HG03039 (cell line): ENCODE measurements at regions not wholly inside any gene's neighbourhood (a gene's known extent, or its start where the extent isn't known, plus 50 kb on each side); places are given as distances from the start of the nearest gene placed in this dataset.

Source experiments
- ATAC-seq: cut with Tn5 transposase; IDR thresholded peaks from one replicate; pipeline ENCODE4 v1.9.1; 2021; ENCODE audit warnings: mild to moderate bottlenecking, moderate library complexity; ENCODE audit not compliant: unreplicated experiment

DNA sequence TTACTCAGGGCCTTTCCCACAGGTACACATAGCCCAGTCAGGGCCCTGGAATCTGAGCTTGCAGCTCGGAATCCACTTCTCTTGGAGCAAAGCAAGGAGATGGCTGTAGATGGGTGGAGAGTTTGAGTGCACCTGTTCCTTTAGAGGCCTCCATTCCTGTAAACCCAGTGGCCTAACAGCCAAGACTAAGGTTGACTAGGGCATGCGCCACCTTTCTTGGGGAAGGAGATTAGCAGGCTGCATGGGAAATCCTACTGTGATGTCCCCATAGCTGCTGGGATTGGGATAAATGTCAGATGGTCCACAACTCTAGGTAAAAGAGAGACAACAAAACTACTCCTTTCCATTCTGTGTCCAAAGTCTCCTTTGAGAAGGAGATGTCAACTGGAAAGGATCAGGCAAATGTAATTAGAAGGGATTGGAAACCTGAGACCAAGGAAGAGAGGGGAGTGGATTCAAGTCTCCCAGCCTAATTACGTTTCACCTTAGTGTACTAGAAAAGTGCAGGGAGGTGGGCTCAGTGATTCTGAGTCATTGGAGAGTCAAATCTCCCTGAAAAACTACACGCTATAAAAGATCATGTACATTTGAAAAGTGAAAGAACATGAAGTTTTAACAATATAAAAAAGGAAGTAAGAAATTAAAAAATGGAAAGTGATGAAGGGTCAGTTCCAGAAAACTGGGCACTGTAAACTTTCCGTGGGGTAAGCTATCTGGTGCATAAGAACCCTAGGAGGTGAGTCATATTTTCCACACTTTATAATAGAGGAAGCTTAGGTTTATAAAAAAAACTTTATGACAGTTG lies 104.2 kb downstream of the SEC61B start:
- ATAC-seq: no peak

DNA sequence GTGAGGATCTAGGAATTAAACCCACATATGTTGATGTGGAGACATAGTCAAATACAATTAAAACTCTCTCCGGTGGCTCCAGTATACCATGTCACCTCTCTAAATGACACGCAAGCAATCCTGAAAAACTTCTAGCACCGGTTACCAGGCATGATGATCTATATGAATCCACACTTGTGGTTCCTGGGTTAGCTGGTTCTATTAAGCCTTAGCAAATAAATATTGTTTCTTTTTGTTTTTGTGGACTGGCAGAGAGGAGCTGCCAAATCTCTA lies 104.8 kb downstream of the SEC61B start:
- no peak for ATAC-seq

DNA sequence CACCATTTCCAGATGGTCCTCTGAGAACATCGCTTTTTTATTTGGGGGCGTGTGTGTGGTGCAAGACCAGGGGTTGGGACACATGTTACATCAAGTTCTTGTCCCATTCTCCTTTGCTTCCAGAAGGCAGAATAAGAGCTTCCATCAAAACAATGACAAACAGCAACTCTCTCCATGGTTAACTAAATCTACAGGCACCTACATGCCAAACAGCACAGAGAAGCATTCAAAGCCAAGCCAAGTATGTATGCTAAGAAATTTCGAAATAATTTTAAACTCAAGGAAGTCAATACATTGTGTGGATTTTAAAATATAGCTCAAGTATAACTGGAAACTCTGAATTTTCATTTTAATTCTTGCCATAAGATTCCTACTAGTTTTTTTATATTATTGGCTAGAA lies 105.6 kb downstream of the SEC61B start:
- ATAC-seq: no peak

DNA sequence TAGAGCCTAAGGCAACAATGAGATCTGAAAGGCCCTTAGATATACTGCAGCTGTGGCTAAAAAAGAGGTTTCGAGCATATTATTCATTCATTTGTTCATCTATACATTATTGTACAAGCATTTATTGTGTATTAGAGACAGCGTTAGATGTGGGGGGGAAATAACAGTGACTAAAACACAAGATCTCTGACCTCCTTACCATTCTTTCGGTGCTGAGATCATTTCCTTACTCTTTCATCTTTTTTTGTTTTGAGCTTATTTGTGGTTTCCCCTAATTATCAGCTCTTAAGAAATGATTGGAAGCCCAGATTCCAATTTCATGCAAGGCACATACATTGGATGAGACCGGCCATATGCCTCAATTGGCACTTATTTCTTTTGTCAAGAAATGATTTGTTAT lies 113.2 kb downstream of the SEC61B start:
- no peak for ATAC-seq

DNA sequence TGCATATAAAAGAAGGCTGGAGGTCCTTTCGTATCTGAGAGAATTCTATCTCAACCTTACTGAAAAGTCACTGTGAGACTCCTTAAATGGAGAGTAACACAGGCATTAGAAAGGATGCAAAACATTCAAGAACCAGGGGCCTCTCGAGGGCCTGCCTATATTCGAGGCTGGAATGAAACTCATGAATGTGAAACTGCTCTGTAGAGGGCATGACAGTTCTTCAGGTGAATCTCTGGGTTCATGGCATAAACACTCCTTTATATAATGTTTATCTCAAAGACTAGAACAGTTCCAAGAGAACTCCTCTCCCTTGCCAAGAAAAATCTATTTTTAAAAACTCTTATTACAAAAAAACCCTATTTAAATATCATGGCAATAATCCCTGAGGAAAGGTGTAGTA lies 113.9 kb downstream of the SEC61B start:
- ATAC-seq: no peak

DNA sequence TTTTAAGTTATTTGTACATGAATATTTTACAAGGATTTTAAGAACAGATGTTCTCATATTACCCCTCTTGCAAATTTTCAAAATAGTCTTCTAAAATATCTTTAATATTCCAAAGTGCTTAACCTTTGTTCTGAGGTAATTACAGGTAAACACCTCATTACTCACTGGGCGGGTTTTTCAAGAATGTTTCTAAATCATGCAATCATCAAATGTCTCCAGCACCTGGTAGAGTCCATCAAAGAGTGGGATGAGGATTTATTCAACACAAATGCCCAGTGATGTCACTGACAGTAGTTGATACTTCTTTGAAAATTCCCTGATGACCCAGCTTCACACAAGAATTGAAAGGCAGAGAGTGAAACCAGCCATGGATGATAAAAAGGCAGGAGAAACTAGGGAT lies 114.4 kb downstream of the SEC61B start:
- ATAC-seq: no peak

DNA sequence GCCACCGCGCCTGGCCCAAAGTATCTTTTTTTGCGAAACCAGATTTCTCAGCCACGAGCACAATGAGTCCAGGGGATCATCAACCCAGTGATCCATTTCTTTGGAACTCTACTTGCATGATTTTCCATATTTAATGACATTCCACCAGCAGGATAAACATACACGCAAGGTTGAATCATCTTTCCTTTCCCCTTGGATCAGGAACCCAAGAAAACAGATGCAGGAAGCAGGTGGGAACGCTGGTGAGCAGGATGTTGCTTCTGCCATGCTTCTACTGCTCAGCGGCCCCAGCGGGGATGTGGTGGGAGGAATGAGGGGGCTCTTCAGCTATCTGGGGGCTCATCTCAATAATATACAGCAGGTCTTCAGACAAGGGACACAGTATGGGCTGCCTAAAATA lies 118.2 kb downstream of the SEC61B start:
- no peak for ATAC-seq

DNA sequence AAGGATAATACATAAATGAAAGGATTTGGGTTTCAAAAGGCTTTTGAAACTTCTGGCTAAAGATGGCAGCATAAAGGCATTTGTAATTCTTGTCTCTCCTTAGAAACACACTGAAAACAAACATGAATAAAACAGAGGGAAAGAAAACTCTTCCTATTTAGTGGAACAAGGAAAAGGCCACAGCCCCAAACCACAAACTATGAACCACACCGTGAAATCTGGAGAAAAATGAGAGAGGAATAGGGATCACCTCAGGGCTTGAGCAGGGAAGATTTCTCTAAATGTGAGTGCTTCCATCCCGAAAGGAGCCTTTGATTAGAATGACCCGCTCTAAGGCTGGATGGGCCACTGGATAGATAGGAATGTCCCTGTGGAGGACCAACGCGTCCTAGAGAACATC lies 119.6 kb downstream of the SEC61B start:
- ATAC-seq: no peak

DNA sequence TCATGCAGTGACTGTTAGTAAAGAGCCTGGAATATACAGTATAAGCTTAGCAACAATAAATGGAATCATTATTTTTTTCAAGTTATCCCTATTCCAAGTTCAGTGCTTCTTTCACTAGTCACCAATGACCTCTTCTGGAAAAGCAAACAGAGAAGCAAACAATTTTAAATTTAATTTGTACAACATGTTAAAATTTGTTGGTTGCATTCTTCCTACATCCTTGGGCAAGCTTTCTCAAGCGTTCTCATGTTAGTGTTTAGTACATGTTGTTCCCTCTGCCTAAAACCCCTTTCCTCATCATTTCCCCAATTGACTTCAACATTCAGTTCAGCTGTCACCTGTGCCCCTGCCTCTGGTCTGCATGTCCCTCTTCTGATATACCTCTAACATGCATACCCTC lies 123.4 kb downstream of the SEC61B start:
- ATAC-seq: no peak

DNA sequence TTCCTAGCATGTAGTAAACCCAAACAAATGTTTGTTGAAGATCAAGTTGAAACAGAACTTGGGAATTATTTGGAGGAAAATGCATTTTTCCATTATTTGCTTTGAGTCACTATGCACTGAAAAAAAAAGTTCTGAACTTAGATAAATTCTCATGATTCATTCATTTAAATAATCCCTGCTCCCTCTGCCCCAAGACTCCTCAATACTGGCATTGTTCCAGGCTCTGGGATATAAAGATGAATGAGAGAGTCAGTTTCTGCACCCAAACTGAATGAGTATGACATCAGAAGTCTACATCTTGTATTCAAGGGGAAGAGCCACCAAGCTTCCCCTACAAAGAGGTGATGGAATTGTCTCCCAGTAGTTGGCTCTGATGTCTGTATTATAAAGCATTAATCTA lies 123.9 kb downstream of the SEC61B start:
- ATAC-seq: no peak

DNA sequence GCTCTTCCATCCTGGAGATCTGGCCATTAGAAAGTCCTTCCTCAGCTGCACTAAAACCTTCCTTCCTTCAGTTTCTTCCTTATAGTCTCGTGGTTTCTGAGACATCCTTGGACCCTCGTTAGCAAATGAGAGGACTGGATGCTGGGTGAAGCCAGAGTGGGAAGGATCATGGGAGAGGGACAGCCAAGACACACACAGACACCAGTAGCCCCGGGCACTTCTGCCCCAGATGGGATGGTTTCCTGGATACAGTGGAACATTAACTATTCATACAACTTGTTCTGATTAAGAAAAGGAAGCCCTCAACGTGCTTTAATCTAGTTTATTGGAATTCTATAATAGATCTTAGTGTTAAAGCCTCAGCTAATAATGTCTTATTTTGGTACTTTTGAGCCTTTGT lies 125.5 kb downstream of the SEC61B start:
- no peak for ATAC-seq

DNA sequence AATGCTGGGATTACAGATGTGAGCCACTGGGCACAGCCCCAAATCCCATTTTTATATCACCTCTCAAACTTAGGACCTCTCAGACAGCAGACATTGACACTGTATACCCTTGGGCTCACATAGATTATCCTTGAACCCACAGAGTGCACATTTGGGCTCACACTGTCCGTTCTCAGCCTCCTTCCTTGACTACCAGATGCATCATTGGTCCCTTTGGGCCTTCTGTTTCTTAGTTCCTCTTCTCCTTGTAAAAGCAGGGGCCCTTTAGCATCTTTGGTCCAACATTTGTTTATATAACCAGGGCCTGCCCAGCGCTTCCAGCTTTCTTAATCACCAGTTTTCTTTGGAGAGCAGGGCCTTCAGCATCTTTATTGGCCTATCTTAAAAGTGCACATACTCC lies 126.2 kb downstream of the SEC61B start:
- ATAC-seq: no peak

DNA sequence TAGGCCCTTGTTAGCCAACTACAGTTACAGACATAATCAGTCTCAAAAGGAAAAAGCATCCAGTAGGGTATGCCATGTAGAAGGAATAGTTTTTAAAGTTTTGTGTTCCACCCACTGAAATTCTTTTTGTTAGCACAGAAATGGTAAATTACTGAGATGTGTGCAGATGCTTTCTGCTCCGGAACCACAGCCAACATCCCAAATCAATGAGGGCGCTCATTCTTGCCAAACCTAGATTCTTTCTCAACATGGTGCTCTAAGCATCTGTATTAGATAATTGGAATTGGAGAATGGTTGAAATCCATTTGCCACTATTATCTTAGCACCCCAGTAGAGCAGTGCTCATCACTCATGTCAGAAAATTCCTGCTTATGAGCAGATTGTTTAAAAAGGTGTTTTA lies 127.8 kb downstream of the SEC61B start:
- ATAC-seq: no peak

DNA sequence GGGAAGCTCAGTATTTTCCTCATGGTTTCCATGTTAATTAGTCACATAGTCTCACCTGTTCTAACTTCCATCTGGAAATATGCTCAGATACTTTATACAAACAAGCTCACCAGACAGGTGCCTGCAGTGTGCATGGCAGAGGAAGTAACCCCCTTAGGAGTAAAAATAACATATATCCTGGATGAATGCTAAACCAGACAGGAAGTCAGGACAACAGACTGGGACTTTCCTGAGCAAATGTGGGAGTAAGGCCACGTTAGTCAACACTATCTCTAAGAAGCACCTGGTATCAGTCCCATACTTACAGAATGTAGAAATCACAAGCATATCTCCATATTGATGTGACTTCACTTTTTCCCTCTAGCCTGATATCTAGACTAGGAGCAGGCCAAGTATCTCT lies 128.4 kb downstream of the SEC61B start:
- no peak for ATAC-seq

DNA sequence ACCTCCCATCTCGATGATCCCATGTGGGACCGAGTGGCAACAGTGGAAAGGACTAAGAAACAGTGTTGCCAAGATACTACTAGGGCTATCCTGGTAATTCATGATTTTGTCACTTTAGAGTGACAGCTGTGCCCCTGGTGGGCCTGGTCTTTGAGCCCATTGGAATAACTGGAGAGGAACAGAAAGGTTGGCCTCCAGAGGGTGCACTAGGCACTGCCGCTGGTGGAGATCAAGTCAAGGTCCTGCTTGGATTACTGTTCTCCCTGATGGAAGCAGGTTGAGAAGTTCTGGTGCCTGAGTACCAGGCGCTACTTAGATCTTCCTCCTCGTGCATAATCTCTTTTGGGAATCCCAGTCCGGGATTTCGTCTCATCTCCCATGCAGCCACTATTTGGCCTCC lies 129.6 kb downstream of the SEC61B start:
- no peak for ATAC-seq

DNA sequence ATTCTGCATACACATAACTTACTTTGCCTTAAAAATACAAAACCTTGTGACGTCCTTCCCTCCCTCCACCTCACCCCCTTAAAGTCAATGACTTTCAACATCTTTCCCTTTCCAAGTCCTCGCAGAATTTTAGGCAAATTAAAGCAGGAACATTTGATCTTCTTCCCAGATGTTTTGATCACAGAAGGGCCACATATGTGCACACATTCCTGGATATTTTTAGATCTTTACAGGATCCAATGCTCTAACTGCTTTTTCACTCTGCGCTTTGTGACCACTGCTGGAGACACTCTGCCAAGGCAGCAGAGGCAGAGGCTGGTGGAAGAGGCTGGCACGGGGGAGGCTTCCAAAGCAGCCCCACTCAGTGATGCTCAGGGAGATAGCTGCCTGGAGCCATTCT lies 130.7 kb downstream of the SEC61B start:
- no peak for ATAC-seq

DNA sequence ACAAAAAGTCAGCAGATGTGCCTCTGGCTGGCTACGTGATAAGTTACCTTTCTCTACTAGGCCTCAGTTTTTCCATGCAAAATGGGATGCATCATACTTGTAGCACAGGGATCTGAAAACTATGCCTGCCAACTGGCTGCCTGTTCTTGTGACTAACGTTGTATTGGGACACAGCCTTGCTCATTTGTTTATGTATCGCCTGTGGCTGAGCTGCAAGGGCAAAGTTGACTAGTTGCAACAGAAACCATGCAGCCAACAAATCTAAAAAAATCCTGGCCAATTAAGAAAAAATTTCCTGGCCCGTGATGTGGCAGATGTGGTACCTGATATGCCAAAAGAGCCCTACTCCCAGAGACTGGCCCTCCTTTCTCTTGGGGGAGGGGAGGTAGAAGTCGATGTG lies 131.3 kb downstream of the SEC61B start:
- ATAC-seq: no peak

DNA sequence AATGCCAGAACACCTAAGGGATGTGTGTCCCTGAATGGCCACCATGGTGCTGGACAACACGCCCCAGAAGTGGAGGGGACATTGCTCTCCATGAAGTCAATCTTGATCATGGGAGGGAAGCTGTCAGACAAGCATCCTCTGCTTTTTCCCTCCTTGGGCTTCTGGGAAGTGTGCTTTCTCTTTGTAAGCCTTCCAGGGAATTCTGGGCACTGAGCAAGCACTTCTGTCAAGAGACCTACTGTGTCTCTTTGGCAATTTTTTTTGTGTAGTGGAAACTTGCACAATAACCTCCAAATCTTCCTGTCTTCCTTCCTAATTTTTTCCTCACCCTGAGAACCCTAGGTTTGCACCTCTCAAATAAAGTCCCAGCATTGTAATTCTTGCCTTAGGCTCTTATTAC lies 132.0 kb downstream of the SEC61B start:
- no peak for ATAC-seq

DNA sequence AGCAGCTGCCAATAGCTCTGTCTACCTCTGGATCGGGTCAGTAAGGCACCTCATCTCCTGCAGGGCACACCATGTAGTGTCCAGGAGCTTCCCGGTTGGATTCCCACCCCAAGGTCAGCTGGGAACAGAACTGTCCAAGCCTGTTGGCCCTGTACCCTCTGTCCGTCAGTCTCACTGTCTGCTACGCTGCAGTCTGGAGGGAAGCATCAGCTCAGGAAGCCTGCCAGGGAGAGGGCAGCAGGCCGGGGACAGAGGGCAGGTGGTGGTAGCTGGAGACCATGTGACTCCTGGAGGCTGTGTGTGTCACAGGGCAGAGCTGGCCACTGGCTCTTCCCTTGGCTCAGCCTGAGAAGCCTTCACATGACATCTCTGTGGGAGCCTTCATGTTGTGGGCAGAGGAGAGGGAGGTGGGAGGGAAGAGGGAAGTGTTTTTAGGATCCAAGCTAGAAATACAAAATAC lies 134.5 kb downstream of the SEC61B start:
- ATAC-seq: no peak

DNA sequence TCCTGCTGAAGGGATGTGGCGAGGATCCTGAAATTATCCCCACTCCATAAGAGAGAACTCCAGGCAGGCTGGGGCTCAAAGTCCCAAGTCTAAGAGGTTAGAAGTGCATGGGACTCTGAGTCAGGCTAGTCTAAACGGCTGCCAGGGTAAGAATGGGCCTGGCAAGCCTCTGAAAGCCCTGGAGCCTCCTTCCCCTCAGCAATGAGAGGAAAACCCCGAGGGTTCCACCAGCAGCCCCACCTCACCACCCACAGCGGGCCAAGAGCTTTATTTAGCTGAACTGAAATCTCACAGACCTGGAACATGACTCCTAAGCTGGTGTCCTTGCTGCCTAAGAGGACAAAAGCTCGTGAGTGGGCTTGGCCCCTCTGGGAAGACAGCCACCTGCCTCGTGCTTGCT lies 135.5 kb downstream of the SEC61B start:
- ATAC-seq: no peak

DNA sequence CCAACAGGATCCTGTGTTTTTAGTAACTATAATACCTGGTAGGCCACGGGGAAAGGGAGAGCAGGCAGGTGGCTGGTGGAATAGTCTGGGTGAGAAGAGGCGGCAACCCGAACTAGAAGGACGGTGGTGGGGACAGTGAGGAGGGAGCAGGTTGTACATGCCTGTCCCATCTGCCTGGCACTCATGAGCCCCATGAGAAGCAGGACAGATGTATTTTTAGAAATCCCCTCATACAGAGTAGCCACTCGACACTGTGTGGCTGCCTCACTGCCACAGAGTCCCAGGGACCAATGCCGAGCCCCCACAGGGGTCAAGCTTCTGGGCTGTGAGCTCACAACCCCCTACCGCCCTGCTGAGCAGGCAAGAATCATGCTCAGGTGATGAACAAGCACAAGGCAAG lies 136.6 kb downstream of the SEC61B start:
- no peak for ATAC-seq

DNA sequence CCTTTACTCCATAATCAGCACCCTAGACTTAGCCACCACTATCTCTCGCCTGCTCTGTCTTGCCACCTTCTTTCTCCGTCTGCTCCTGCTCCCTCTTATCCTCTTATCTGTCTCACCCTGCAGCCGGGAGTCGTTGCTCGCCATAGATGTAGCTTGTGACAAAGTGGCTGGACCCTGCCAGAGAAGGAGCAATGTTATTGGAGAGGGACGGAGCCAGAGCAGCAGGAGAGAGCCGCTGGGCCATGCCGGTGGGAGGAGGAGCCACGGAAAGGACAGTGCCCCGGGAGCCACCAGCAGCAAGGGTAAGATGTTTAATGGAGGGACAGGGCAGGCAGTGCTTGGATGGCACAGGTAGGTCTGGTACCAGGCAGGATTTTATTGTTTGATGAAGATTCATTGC lies 137.3 kb downstream of the SEC61B start:
- ATAC-seq: no peak

DNA sequence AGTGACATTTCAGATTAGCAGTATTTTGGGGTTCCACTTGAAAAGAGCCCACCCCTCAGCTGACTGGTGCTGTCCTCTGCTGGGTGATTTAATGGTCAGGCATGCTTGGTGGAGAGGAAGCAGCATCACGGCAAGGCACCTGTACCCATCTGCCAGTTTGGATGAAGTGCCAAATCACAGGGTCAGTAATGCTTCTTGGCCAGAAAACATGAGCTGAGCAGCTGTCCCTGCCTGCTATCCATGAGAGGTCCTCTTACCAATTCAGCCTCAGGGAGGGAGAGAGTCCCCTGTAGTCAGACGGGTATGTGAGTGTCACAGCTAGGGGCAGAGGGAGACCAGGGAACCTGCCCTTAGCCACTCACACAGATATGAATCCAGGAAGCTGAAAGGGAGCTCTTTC lies 137.9 kb downstream of the SEC61B start:
- no peak for ATAC-seq
